ENCODE measurements at regions not wholly inside any gene's neighbourhood (a gene's known extent, or its start where the extent isn't known, plus 50 kb on each side); places are given as distances from the start of the nearest gene placed in this dataset.

DNA sequence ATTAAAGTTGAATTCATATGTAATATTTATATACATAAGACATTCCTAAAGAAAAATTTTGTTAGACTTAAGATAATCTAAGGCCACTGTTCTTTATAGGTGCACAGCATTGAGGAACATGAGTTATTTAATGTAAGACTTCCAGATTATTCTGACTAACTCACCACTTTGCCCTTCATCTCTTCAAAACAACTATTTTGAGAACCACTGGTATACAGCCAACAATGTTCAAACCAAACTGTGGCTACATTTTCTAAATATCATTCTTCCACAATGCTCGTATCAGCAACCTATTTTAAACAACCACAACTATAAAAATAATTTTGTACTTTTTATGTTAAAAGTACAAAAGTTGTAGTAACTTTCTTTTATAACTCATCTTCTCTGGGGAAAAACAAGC is 199.8 kb upstream of the ALCAM start (continued):
- TF ChIP-seq NRF1 (IDR thresholded peaks at IDR 0.05; ENCODE audit: low read depth, low read length): no peak
- no peak for TF ChIP-seq NANOG (IDR thresholded peaks at IDR 0.05; ENCODE audit: insufficient read depth, low read depth, low read length, poor library complexity, severe bottlenecking)
- TF ChIP-seq ZNF274 (IDR thresholded peaks at IDR 0.05; ENCODE audit: borderline replicate concordance, extremely low read depth, low read length): no peak
- no peak for TF ChIP-seq GTF2F1 (IDR thresholded peaks at IDR 0.05; ENCODE audit: borderline replicate concordance, low read depth, low read length)
